Activated CD4-positive, alpha-beta T cell treated with anti-CD3 and anti-CD28 coated beads, Interleukin-2, amount 50 U/mL, for 48 hours (primary cell): ENCODE measurements at regions not wholly inside any gene's neighbourhood (a gene's known extent, or its start where the extent isn't known, plus 50 kb on each side); places are given as distances from the start of the nearest gene placed in this dataset.

Source experiments
- DNase-seq, 2 experiments: peaks; one replicate each; pipeline ENCODE4 v3.0.0-alpha.2; 2020

DNA sequence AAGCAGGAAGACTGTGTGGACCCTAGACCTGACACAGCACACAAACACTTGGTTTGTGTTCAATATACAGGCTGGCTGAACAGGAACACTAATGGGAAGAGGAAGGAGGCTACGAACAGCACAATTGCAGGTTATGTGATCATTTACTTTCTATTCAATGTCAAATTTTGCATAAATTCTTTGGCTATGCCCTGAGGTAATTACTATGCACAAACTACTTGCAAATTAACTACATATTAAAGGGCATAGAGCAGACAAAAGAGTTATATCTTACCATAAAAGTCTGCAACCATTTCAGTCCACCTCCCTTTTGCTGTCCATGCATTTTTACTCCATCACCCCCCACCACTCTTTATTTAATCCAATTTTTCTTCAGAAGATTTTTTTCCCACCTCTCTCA, 291.2 kb upstream of the TMTC1 start:
- DNase-seq = no peak

DNA sequence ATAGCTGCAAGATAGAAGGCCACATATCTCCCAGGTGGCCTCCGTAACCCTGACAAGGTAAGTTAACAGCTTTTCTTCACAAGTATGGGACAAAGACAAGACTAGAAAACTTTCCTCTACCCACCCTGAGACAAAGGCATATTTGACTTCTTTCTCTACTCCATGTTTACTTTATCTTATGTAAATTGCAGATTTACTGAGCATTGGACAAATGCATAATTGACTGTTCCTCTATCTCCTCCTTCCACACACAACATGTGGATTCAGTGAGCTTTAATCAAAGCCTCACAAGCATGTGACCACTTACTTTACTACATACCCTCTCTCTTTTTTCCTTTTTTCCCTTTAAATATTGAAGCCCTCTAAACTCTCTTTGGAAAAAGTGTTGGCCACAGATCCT, 289.1 kb upstream of the TMTC1 start:
- DNase-seq = no peak

- DNase-seq = no peak
These were observed 283.4 kb upstream of the TMTC1 start for GRCh38 chr12:30067146-30067545.

GRCh38 chr12:30064906-30065305, 281.2 kb upstream of the TMTC1 start:
- no peak for DNase-seq

DNA sequence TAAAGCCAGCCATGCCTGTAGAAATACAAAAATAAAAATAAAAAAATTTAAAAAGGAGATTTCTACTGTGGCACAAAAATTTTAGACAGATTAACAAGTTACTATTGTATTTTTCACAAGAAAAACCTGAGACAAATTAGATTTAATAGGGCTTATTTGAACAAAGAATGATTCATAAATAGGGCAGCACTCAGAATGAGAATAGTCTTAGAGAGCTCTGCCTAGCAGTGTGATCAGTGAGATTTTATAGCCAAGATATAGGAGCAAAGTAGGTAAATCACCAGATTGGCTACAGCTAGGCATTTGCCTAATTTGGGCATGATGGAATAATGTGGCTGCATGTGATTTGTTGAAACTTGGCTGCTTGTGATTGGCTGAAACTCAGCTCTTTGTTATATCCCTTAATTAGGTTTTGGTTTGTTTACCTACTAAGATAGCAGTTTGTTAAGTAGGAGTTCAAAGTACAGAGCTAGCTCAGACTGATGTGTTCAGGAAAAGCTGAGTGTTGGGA, 279.7 kb upstream of the TMTC1 start:
- no peak for DNase-seq

DNA sequence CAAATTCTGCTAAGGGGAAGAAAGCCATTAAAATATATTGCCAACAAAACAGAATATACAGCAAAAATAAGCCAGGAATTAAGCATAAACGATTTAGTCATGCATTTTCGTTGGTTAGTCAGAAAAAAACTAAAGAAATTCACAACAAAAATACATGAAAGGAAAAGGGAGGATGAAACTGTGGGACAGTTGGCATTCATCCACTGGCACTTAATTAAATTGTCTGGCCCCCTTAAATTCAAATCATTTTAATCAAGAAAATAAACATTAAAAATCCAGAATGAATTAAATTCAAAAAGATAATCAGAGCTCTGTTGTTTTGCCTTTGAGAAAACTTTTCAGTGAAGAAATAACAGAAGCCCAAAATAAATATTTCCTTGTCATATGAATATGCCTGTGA, 264.6 kb upstream of the TMTC1 start:
- no peak for DNase-seq

DNA sequence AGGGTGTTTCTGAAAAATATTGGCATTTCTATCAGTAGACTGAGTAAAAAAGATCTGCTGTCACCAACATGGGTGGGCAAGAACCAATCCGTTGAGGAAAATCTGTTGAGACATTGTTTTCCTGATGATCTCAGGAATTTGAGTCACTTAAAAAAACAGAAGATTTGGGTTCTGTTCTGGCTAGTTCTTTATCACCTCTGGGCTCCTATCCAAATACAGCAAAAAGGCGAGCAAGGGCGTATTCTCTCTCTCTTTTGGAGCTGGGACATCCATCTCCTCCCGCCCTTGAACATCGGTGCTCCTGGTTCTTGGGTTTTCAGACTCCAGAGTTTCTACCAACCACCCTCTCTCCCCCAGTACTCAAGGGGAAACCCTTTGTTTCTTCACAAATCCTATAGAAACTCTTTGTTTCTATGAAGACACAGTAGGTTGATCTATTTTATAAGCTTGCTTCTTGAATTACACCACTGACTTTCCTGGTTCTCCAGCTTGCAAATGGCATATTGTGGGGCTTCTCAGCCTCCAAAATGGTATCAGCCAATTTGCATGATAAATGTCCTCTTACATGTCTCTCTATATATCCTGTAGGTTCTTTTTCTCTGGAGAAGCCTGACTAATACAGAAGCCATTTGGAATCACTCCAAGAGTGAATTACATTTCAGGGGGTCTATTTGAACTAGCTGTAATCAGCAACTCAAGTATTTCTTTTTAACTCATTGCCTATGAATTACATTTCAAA, 263.9 kb upstream of the TMTC1 start:
- DNase-seq = no peak

GRCh38 chr12:30046376-30046775, 262.6 kb upstream of the TMTC1 start:
- no peak for DNase-seq

DNA sequence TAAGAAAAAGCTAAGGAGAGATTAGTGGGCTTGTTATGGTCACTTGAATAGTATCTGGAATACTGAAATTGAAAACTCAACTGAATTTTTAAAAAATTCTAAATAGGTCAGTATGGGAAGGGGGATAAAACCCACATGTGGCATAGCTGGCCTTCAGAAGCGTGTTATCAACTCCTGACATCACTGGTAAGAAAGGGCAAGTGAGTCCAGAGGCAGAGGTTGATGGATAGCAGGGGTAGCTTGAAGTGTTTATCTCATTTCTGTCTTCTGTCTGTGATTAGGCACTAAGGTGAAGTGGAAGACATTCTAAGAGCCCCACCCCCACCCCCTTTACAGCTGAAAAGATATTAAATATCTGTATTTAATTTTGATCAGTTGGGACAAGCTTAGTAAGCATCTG, 261.4 kb upstream of the TMTC1 start:
- DNase-seq = no peak

DNA sequence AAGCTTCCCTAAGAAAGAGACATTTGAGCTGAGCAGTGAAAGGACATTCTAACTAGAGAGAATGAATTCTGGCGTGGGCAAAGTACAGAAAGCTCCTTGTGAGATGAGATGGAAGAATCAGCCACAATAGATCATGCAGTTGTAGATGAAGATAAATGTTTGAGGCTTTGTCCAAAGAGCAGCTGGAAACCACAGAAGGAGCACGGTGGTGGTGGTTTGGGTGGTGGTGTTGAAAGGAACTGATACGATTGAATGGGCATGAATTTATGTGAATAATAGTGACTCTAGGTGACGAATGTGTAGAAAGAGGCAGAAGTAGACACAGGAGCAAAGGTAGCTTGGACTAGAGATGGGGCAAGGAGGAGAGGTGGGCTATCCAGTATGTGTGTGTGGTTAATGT, 260.5 kb upstream of the TMTC1 start:
- no peak for DNase-seq

DNA sequence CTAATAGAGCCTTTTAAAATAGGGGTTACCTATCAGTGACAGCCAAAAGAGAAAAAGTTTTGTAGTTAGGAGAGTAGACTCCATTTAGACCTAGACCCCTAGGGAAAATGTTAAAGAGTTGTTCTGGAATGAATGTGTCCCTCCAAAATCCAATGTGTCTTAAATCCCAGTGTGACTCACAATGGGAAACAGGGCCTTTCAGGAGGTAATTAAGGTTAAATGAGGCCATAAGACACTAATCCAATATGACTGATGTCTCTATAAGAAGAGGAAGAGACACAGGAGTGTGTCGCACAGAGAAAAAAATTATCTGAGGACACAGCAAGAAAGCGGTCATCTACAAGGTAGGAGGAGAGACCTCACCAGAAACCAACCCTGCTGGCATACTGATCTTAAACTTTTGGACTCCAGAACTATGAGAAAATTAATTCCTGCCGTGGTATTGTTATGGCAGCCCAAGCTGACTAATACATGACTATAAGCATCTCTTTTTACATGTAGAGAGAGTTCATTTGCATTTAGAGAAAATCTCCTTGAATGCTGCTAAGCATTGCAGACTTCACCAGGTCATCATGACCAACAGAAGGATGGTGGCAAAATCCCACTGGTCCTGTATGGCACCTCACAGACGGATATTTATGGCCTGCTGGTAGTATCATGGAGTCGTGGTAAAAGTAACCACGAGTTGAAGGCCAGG, 259.6 kb upstream of the TMTC1 start:
- no peak for DNase-seq

GRCh38 chr12:30041096-30041495, 257.4 kb upstream of the TMTC1 start:
- DNase-seq = no peak

- DNase-seq = no peak
These were observed 247.1 kb upstream of the TMTC1 start for GRCh38 chr12:30030693-30031374.

- no peak for DNase-seq
These were observed 243.0 kb upstream of the TMTC1 start for GRCh38 chr12:30026621-30027234.

DNA sequence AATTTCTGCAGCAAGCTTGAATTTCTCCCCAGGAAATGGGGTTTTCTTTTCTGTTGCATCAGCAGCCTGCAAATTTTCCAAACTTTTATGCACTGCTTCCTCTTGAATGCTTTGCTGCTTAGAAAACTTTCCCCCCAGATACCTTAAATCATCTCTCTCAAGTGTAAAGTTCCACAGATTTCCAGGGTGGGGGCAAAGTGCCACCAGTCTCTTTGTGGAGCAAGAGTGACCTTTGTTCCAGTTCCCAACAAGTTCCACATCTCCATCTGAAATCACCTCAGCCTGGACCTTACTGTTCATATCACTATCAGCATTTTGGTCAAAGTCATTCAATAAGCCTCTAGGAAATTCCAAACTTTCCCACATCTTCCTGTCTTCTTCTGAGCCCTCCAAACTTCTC, 241.6 kb upstream of the TMTC1 start:
- no peak for DNase-seq

DNA sequence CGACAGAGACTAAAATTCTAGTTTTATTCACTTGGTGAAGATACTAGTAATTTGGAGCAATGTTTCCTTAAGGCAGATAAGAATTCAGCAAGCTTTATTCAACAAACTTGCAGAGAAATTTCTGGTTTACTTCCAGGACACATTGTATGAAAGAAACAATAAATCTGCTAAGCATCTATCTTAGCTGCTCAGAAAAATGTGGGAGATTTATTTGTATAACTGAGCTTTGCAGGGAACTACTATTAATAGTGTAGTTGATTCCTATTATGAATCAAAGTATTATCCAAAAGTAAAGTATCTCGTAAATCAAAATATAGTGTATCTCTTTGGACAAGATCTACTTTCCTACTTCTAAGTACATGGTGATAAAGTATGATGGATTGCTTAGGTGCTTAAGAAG, 239.4 kb upstream of the TMTC1 start:
- DNase-seq = no peak

GRCh38 chr12:30021051-30021833, 237.5 kb upstream of the TMTC1 start:
- DNase-seq = no peak

GRCh38 chr12:30019366-30020140, 235.8 kb upstream of the TMTC1 start:
- no peak for DNase-seq

DNA sequence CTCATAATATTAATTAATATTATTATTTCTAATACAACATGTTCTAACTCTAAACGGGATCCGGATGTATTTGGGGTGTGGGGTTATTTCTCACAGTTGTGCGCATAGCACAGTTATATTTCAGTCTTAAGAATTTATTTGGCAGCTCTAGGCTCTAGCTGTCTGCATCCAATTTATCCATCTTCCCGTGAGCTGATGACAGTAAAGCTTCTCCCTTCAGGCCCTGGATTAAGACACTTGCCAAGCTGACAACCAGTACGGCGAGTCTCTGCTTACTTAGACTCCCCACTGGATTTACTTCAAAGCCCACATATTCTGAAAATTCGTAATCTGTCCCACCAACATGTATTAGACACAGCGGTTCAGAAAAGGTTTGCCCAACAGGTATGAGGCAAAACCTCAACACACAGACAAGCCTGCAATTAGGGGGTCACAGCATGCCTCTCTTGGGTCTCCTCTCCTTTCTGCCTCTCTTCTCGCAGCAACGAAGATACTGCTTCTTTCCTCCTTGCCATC, 232.9 kb upstream of the TMTC1 start:
- no peak for DNase-seq

DNA sequence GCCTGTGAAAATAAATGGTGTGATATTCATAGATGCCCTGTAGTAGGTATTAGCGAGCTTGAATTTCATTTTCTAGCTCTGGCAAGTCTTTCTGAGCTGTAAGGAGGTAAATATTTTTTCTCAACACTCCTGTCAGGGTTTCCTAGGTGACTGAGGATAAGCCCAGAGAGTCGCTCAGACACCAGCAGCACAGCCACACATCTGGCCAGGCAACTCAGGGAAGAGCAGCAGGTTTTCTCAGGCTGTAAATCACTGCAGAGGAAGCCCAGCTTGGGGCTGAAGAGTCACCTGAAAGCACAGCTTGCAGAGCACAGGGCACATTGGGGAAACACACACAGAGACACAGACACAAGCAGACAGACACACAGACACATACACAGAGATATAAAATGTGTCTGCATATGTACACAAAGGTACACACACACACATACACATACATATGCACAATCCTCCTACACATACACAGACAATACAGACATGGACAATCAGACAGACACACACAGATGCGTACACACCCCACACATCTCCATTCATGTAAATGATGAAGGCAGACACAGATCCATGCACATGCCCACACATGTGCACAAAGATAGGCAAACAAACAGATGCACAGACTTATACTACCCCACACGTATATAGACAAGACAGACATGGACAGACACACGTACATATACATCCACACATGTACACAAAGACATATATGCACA, 232.0 kb upstream of the TMTC1 start:
- no peak for DNase-seq

DNA sequence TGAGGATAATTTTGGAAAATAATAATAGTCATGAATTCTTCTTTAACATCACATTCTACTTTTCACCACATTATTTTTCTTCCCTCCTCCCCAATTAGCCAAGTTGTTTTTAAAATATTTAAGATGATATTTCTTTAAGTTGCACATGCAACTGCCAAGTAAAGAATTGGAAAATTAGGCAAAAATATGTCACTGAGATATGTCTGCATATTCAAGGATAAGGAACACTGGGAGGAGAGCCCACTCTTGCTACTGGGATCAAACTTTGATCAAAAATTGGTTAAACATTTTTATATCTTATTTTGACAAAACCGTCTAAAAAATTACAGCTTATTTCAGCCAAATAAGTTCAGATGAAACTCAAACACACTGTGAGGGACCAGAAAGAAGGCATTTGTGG, 231.2 kb upstream of the TMTC1 start:
- no peak for DNase-seq
